NCI-H446 treated with DMSO at 0.1 percent for 48 hours (cell line): ENCODE measurements at regions not wholly inside any gene's neighbourhood (a gene's known extent, or its start where the extent isn't known, plus 50 kb on each side); places are given as distances from the start of the nearest gene placed in this dataset.

Experiments used
- DNase-seq: peaks from one replicate; lab custom pipeline; 2025; lab: John Stamatoyannopoulos, UW

GRCh38 chr3:126266850-126267168 is 86.4 kb upstream of the ALDH1L1 start:
- no peak for DNase-seq

GRCh38 chr3:126266291-126266840 is 86.0 kb upstream of the ALDH1L1 start:
- DNase-seq, result no peak

GRCh38 chr3:126264952-126265351 is 84.6 kb upstream of the ALDH1L1 start:
- DNase-seq, result no peak

DNA sequence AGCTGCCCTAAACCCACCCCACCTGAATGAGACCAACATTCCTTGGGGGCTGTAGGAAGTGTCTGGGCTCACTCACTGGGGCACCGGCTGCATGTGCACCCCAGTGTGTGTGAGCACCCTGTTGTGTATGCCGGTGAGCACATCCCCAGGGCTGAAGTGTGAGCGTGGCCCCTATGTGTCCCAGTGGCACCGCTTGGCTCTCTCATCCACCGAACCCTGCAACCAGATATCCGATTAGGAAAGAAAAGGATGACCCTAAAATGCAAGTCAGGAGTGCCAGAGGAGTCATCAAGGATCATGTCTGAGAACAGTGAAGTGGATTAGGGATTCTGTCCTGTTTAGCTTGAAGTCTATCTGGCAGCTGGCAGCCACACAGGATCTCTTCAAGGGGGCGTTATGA is 84.0 kb upstream of the ALDH1L1 start:
- DNase-seq, result no peak

GRCh38 chr3:126263971-126264370 is 83.6 kb upstream of the ALDH1L1 start:
- no peak for DNase-seq

- no peak for DNase-seq
These were observed 83.2 kb upstream of the ALDH1L1 start for GRCh38 chr3:126263539-126263938.

- DNase-seq, result no peak
These were observed 81.8 kb upstream of the ALDH1L1 start for GRCh38 chr3:126262227-126262626.

- no peak for DNase-seq
These were observed 80.7 kb upstream of the ALDH1L1 start for GRCh38 chr3:126261037-126261436.

GRCh38 chr3:126259411-126260391 is 79.3 kb upstream of the ALDH1L1 start:
- DNase-seq, result no peak

DNA sequence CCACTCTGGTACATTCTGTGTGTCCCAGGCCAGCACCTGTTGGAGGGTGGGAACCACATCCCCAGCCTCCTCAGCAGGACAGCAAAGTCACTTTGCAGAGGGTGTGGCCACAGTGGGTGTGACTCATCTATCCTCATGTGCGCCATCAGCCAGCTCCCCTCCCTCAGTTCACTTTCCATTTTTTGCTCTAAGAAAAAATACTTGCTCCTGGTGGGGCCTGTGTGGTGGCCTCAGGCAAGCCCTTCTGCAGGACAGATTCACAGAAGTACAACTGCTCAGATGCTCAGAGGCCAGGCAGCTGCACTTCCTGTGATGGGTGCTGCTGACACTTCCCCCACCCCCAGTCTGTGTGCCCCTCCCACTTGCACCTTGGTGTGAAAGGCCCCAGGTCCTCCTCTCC is 78.3 kb upstream of the ALDH1L1 start:
- no peak for DNase-seq

DNA sequence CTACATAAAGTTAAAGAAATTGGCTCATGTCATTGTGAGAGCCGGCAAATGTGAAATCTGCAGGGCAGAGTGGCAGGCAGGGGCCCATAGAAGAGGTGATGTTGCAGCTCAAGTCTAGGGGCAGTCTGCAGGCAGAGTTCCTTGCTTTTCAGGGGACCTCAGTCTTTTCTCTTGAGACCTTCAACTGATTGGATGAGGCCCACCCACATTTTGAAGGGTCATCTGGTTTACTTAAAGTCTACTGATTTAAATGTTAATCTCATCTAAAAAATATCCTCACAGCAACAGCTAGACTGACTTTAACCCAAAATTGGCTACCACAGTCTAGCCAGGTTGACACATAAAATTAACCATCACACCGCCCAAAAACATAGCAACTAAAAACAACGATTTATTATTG is 77.6 kb upstream of the ALDH1L1 start:
- no peak for DNase-seq

DNA sequence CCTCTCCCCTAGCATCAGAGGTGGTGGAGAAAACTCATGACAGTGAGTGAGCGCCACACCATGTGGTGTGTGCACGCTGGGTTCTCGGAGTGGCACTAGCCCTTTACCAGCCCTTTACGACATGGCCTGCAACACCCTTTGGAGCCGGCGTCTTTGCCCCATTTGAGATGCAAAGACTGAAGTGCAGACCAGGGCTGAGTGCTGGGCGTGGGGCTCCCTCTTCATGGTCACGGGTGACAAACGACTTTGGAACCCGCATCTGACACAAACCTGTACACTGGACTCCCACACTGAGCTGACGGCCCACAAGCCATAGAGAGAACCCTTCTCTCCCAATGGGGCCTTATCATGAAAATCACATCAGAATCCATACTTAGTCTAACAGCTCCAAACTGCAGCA is 76.8 kb upstream of the ALDH1L1 start:
- no peak for DNase-seq

- no peak for DNase-seq
These were observed 75.9 kb upstream of the ALDH1L1 start for GRCh38 chr3:126256251-126256650.

DNA sequence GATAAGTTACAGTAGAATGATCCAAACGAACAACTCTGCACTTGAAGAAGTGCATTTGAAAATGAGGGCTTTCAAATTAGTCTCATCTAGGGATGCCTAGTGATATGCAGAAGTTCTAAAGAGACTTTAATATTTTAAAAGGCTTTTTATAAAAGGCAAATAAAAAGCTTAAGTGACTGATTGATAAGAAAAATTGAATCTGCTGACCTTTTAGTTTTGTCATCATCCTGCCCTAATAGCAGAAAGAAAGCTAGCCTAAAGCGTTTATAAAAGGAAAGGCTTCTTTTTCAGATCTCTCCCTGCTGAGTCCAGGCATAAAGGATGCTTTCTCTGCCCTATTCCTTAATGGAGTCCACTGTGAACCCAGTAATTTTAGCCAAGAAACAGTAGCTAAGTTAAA is 72.7 kb upstream of the ALDH1L1 start:
- DNase-seq, result no peak

- peak; percentile 33 for DNase-seq
These were observed 72.0 kb upstream of the ALDH1L1 start for GRCh38 chr3:126252373-126252772.

GRCh38 chr3:126245811-126246727 is 65.7 kb upstream of the ALDH1L1 start:
- no peak for DNase-seq
